Adipocyte (in vitro differentiated cells): ENCODE measurements at regions not wholly inside any gene's neighbourhood (a gene's known extent, or its start where the extent isn't known, plus 50 kb on each side); places are given as distances from the start of the nearest gene placed in this dataset.

Source experiments
- DNase-seq: peaks from one replicate; pipeline ENCODE4 v3.0.0-alpha.2; 2015; ENCODE audit warnings: low read depth
- H3K27me3 ChIP-seq: replicated peaks from 2 replicates; pipeline ENCODE4 v1.7.0; 2013; ENCODE audit warnings: mild to moderate bottlenecking, low read length, moderate library complexity; ENCODE audit not compliant: control insufficient read depth, insufficient read depth
- H3K36me3 ChIP-seq: 2 replicates; pipeline ENCODE4 v1.7.0; 2013; ENCODE audit warnings: low read length, mild to moderate bottlenecking, moderate library complexity; ENCODE audit not compliant: control insufficient read depth, insufficient read depth, severe bottlenecking
- H3K4me1 ChIP-seq: 2 replicates; pipeline ENCODE4 v1.7.0; 2013; ENCODE audit warnings: mild to moderate bottlenecking, low read length, moderate library complexity; ENCODE audit not compliant: control insufficient read depth, insufficient read depth
- H3K4me3 ChIP-seq: 2 replicates; pipeline ENCODE4 v1.7.0; 2013; ENCODE audit warnings: mild to moderate bottlenecking, low read length, moderate library complexity
- H3K9ac ChIP-seq: 2 replicates; pipeline ENCODE4 v1.7.0; 2013; ENCODE audit warnings: mild to moderate bottlenecking, low read length, moderate library complexity
- H3K9me3 ChIP-seq: 2 replicates; pipeline ENCODE4 v1.7.0; 2013; ENCODE audit warnings: mild to moderate bottlenecking, low read length, moderate library complexity; ENCODE audit not compliant: control insufficient read depth

GRCh38 chr1:60299581-60299980 is 226.0 kb upstream of the C1orf87 start:
- H3K9me3 ChIP-seq, result peaks cover 4% of the 10 kb centered on the region
- H3K4me1 ChIP-seq, result no peaks in the 10 kb centered on the region
- no peak overlapping the region for H3K4me3 ChIP-seq
- no peaks in the 10 kb centered on the region for H3K36me3 ChIP-seq
- no peaks in the 10 kb centered on the region for H3K27me3 ChIP-seq
- H3K9ac ChIP-seq, result no peak overlapping the region
- no peak for DNase-seq

GRCh38 chr1:60298290-60298689 is 224.7 kb upstream of the C1orf87 start:
- no peak overlapping the region for H3K9ac ChIP-seq

GRCh38 chr1:60296794-60297193 is 223.2 kb upstream of the C1orf87 start:
- Histone ChIP-seq H3K27me3 (peaks cover 2% of the 10 kb centered on the region), H3K4me1 (no peaks in the 10 kb centered on the region), H3K4me3 (no peak overlapping the region), H3K36me3 (no peaks in the 10 kb centered on the region), H3K9ac (no peak overlapping the region), H3K9me3 (no peaks in the 10 kb centered on the region)
- DNase-seq, result no peak

More at GRCh38 chr1:60298290-60298689, 224.7 kb upstream of the C1orf87 start:
- Histone ChIP-seq H3K9me3 (peaks cover 4% of the 10 kb centered on the region), H3K4me1 (no peaks in the 10 kb centered on the region), H3K36me3 (no peaks in the 10 kb centered on the region), H3K27me3 (peaks cover 2% of the 10 kb centered on the region), H3K4me3 (no peak overlapping the region)
- no peak for DNase-seq

- H3K9me3 ChIP-seq, result no peaks in the 10 kb centered on the region
- H3K9ac ChIP-seq, result no peak overlapping the region
- H3K36me3 ChIP-seq, result no peaks in the 10 kb centered on the region
- H3K4me3 ChIP-seq, result no peak overlapping the region
- DNase-seq, result no peak
- no peaks in the 10 kb centered on the region for H3K4me1 ChIP-seq
- peaks cover 2% of the 10 kb centered on the region for H3K27me3 ChIP-seq
Observed at GRCh38 chr1:60292140-60292539, 218.6 kb upstream of the C1orf87 start.

- Histone ChIP-seq H3K9ac (no peak overlapping the region), H3K4me3 (no peak overlapping the region), H3K4me1 (no peaks in the 10 kb centered on the region), H3K27me3 (peaks cover 2% of the 10 kb centered on the region), H3K36me3 (no peaks in the 10 kb centered on the region), H3K9me3 (no peaks in the 10 kb centered on the region)
- no peak for DNase-seq
Observed at GRCh38 chr1:60290393-60290792, 216.8 kb upstream of the C1orf87 start.

GRCh38 chr1:60287536-60287935 is 214.0 kb upstream of the C1orf87 start:
- H3K4me3 ChIP-seq, result no peak overlapping the region
- H3K4me1 ChIP-seq, result peaks cover 17% of the 10 kb centered on the region
- no peaks in the 10 kb centered on the region for H3K36me3 ChIP-seq
- H3K27me3 ChIP-seq, result no peaks in the 10 kb centered on the region
- DNase-seq, result no peak
- H3K9ac ChIP-seq, result no peak overlapping the region
- no peaks in the 10 kb centered on the region for H3K9me3 ChIP-seq

- H3K9ac ChIP-seq, result peak overlapping the region; percentile 4
- no peaks in the 10 kb centered on the region for H3K36me3 ChIP-seq
- no peaks in the 10 kb centered on the region for H3K9me3 ChIP-seq
- peaks cover 47% of the 10 kb centered on the region for H3K4me1 ChIP-seq
- DNase-seq, result peak; percentile 44
- no peak overlapping the region for H3K4me3 ChIP-seq
- H3K27me3 ChIP-seq, result no peaks in the 10 kb centered on the region
Observed at GRCh38 chr1:60283690-60284089, 210.1 kb upstream of the C1orf87 start.

GRCh38 chr1:60281360-60281932 is 207.9 kb upstream of the C1orf87 start:
- DNase-seq, result peak; percentile 91

GRCh38 chr1:60280819-60281218 is 207.2 kb upstream of the C1orf87 start:
- Histone ChIP-seq H3K9ac (peak overlapping the region; percentile 61), H3K27me3 (no peaks in the 10 kb centered on the region), H3K4me3 (no peak overlapping the region), H3K36me3 (no peaks in the 10 kb centered on the region), H3K9me3 (no peaks in the 10 kb centered on the region), H3K4me1 (peaks cover 47% of the 10 kb centered on the region)
- peak; percentile 9 for DNase-seq

More at GRCh38 chr1:60281360-60281932, 207.9 kb upstream of the C1orf87 start:
- Histone ChIP-seq H3K9me3 (no peaks in the 10 kb centered on the region), H3K27me3 (no peaks in the 10 kb centered on the region), H3K4me3 (no peak overlapping the region), H3K36me3 (no peaks in the 10 kb centered on the region), H3K4me1 (peaks cover 47% of the 10 kb centered on the region), H3K9ac (peak overlapping the region; percentile 61)

- Histone ChIP-seq H3K9ac (peak overlapping the region; percentile 61), H3K9me3 (no peaks in the 10 kb centered on the region), H3K27me3 (no peaks in the 10 kb centered on the region), H3K4me3 (no peak overlapping the region), H3K36me3 (no peaks in the 10 kb centered on the region), H3K4me1 (peaks cover 47% of the 10 kb centered on the region)
- peak; percentile 70 for DNase-seq
Observed at GRCh38 chr1:60280256-60280655, 206.7 kb upstream of the C1orf87 start.

GRCh38 chr1:60279798-60280197 is 206.2 kb upstream of the C1orf87 start:
- H3K9ac ChIP-seq, result peak overlapping the region; percentile 61
- H3K4me3 ChIP-seq, result no peak overlapping the region
- DNase-seq, result peak; percentile 68
- H3K4me1 ChIP-seq, result peaks cover 47% of the 10 kb centered on the region
- H3K36me3 ChIP-seq, result no peaks in the 10 kb centered on the region
- H3K9me3 ChIP-seq, result no peaks in the 10 kb centered on the region
- H3K27me3 ChIP-seq, result no peaks in the 10 kb centered on the region

GRCh38 chr1:60277269-60277668 is 203.7 kb upstream of the C1orf87 start:
- H3K4me1 ChIP-seq, result peaks cover 37% of the 10 kb centered on the region
- H3K9ac ChIP-seq, result no peak overlapping the region
- DNase-seq, result no peak
- no peaks in the 10 kb centered on the region for H3K9me3 ChIP-seq
- no peaks in the 10 kb centered on the region for H3K36me3 ChIP-seq
- no peaks in the 10 kb centered on the region for H3K27me3 ChIP-seq
- no peak overlapping the region for H3K4me3 ChIP-seq
